Fibroblast of lung (primary cell): ENCODE measurements at regions not wholly inside any gene's neighbourhood (a gene's known extent, or its start where the extent isn't known, plus 50 kb on each side); places are given as distances from the start of the nearest gene placed in this dataset.

Experiments
- DNase-seq, 2 donors: peaks; one replicate each; pipeline versions ENCODE4 v3.0.0 to v3.0.0-alpha.2; 2010; ENCODE audit warnings: low read depth in 2 of 2
- H2AFZ ChIP-seq: 2 replicates; pipeline ENCODE4 v1.5.1; 2012; ENCODE audit warnings: low read length, control low read depth, inconsistent platforms
- H3K27ac ChIP-seq: 2 replicates; pipeline ENCODE4 v1.5.1; 2011; ENCODE audit warnings: low read length, control low read depth; ENCODE audit not compliant: insufficient read depth
- H3K27me3 ChIP-seq: 2 replicates; pipeline ENCODE4 v1.5.1; 2011; ENCODE audit warnings: mild to moderate bottlenecking, low read length; ENCODE audit not compliant: control insufficient read depth, insufficient read depth
- H3K36me3 ChIP-seq: 2 replicates; pipeline ENCODE4 v1.5.1; 2011; ENCODE audit warnings: low read length; ENCODE audit not compliant: control insufficient read depth, insufficient read depth
- H3K4me1 ChIP-seq: 2 replicates; pipeline ENCODE4 v1.5.1; 2011; ENCODE audit warnings: low read length; ENCODE audit not compliant: control insufficient read depth, insufficient read depth; ENCODE audit errors: extremely low read depth
- H3K4me2 ChIP-seq: 2 replicates; pipeline ENCODE4 v1.5.1; 2011; ENCODE audit warnings: low read length, control low read depth; ENCODE audit not compliant: insufficient read depth; ENCODE audit errors: extremely low read depth
- H3K4me3 ChIP-seq, 4 experiments: fragments of 200-600 bp in 1 of 4; sonication (generic) in 1 of 4; replicated peaks in 1 of 4; 2 replicates each; pipeline ENCODE4 v1.5.1; 2011 to 2016; ENCODE audit warnings: low read length in 4 of 4, low read depth in 3 of 4, mild to moderate bottlenecking in 3 of 4, control low read depth in 2 of 4, inconsistent platforms in 1 of 4, mixed read lengths in 1 of 4; ENCODE audit not compliant: insufficient read depth in 1 of 4; ENCODE audit errors: control extremely low read depth in 1 of 4
- H3K79me2 ChIP-seq: 2 replicates; pipeline ENCODE4 v1.5.1; 2012; ENCODE audit warnings: mild to moderate bottlenecking, low read length, inconsistent platforms; ENCODE audit not compliant: control insufficient read depth, insufficient read depth
- H3K9ac ChIP-seq: 2 replicates; pipeline ENCODE4 v1.5.1; 2011; ENCODE audit warnings: mild to moderate bottlenecking, low read length, control low read depth; ENCODE audit not compliant: insufficient read depth
- H3K9me3 ChIP-seq: 2 replicates; pipeline ENCODE4 v1.5.1; 2012; ENCODE audit warnings: low read depth, low read length; ENCODE audit not compliant: control insufficient read depth, insufficient read depth
- H4K20me1 ChIP-seq: 2 replicates; pipeline ENCODE4 v1.5.1; 2011; ENCODE audit warnings: low read length; ENCODE audit not compliant: control insufficient read depth, insufficient read depth; ENCODE audit errors: extremely low read depth
- CTCF ChIP-seq, 2 donors: IDR thresholded peaks in 1 of 2; conservative IDR thresholded peaks in 1 of 2; 1 replicate in 1 of 2; 2 replicates in 1 of 2; pipeline ENCODE4 v1.5.1; 2011 to 2012; ENCODE audit warnings: low read length in 2 of 2, control low read depth in 1 of 2, inconsistent platforms in 1 of 2, low read depth in 1 of 2, mild to moderate bottlenecking in 1 of 2
- EZH2 ChIP-seq: IDR thresholded peaks from 2 replicates; pipeline ENCODE4 v1.5.1; 2012; ENCODE audit warnings: low read length, control low read depth, mild to moderate bottlenecking; ENCODE audit errors: missing control alignments

- Histone ChIP-seq H4K20me1 (no peaks in the 10 kb centered on the region), H3K4me2 (no peak overlapping the region), H3K9ac (no peak overlapping the region), H3K79me2 (no peaks in the 10 kb centered on the region), H3K9me3 (no peaks in the 10 kb centered on the region), H3K4me1 (no peaks in the 10 kb centered on the region), H3K36me3 (no peaks in the 10 kb centered on the region), H3K4me3 (no peak overlapping the region), H3K27ac (no peak overlapping the region), H2AFZ (no peak overlapping the region), H3K27me3 (no peaks in the 10 kb centered on the region)
- no peak for DNase-seq
- TF ChIP-seq EZH2 (no peak), CTCF (conservative IDR thresholded peaks at IDR 0.05 in 1 of 2, IDR thresholded peaks at IDR 0.05 in 1 of 2; ENCODE audit: low read depth in 1 of 2, low read length in 2 of 2) (no peak)
Observed at GRCh38 chr18:66126266-66126665, 375.5 kb downstream of the CDH7 start.

GRCh38 chr18:66124394-66124793 is 373.6 kb downstream of the CDH7 start:
- no peak for DNase-seq
- H3K9me3 ChIP-seq = no peaks in the 10 kb centered on the region
- H3K4me3 ChIP-seq = no peak overlapping the region
- H3K27me3 ChIP-seq = no peaks in the 10 kb centered on the region
- no peak overlapping the region for H3K27ac ChIP-seq
- no peaks in the 10 kb centered on the region for H4K20me1 ChIP-seq
- H3K9ac ChIP-seq = no peak overlapping the region
- no peak overlapping the region for H2AFZ ChIP-seq
- no peaks in the 10 kb centered on the region for H3K36me3 ChIP-seq
- no peaks in the 10 kb centered on the region for H3K79me2 ChIP-seq
- TF ChIP-seq EZH2 = no peak
- no peak overlapping the region for H3K4me2 ChIP-seq
- no peaks in the 10 kb centered on the region for H3K4me1 ChIP-seq

GRCh38 chr18:66119347-66119746 is 368.5 kb downstream of the CDH7 start:
- H3K4me1 ChIP-seq = no peaks in the 10 kb centered on the region
- H3K27ac ChIP-seq = no peak overlapping the region
- H3K36me3 ChIP-seq = no peaks in the 10 kb centered on the region
- TF ChIP-seq EZH2 = no peak
- no peak for TF ChIP-seq CTCF (conservative IDR thresholded peaks at IDR 0.05 in 1 of 2, IDR thresholded peaks at IDR 0.05 in 1 of 2; ENCODE audit: low read depth in 1 of 2, low read length in 2 of 2)
- no peaks in the 10 kb centered on the region for H3K79me2 ChIP-seq
- H3K27me3 ChIP-seq = no peaks in the 10 kb centered on the region
- H3K9me3 ChIP-seq = no peaks in the 10 kb centered on the region
- no peak for DNase-seq
- no peak overlapping the region for H3K4me2 ChIP-seq
- H3K9ac ChIP-seq = no peak overlapping the region
- H3K4me3 ChIP-seq = no peak overlapping the region
- no peak overlapping the region for H2AFZ ChIP-seq
- H4K20me1 ChIP-seq = no peaks in the 10 kb centered on the region
